ENCODE measurements at regions not wholly inside any gene's neighbourhood (a gene's known extent, or its start where the extent isn't known, plus 50 kb on each side); places are given as distances from the start of the nearest gene placed in this dataset.

- no peak for TF ChIP-seq POLR2A (IDR thresholded peaks at IDR 0.05; ENCODE audit: low read depth)
- TF ChIP-seq CTCF (IDR thresholded peaks at IDR 0.05) = no peak
- no peak for TF ChIP-seq EP300 (IDR thresholded peaks at IDR 0.05)
- TF ChIP-seq POLR2AphosphoS5 (IDR thresholded peaks at IDR 0.05) = no peak
Measured at GRCh38 chr5:33008751-33009418, 297.8 kb downstream of the NPR3 start.

Measured in esophagus muscularis mucosa (tissue), 4 donors.